B cell (primary cell): ENCODE measurements at regions not wholly inside any gene's neighbourhood (a gene's known extent, or its start where the extent isn't known, plus 50 kb on each side); places are given as distances from the start of the nearest gene placed in this dataset.
"Not testable (repeated sequence)": the region's sequence is repeated elsewhere in the genome, so short reads cannot be mapped to it uniquely, and the experiment has no call there.

ENCODE experiments used
- ATAC-seq: fragments of 200-7000 bp; cut with Tn5 transposase; one replicate; pipeline ENCODE4 v1.10.0; 2021; ENCODE audit warnings: low read depth, mild to moderate bottlenecking, moderate number of reproducible peaks, moderate library complexity
- CTCF ChIA-PET: fragments of 350-600 bp; sonication (Branson Sonifier 250); formaldehyde crosslinking; loops from one replicate; lab custom pipeline; 2021; ENCODE audit warnings: antibody characterized with exemption, inconsistent platforms; lab: Charles Lee
- POLR2A ChIA-PET: fragments of 350-600 bp; sonication (Branson Sonifier 250); formaldehyde crosslinking; loops from one replicate; lab custom pipeline; 2021; ENCODE audit warnings: antibody characterized with exemption; lab: Charles Lee
- DNase-seq: peaks from one replicate; pipeline ENCODE4 v3.0.0; 2013
- H2AFZ ChIP-seq: 2 replicates; pipeline ENCODE4 v1.6.1; 2012; ENCODE audit warnings: mild to moderate bottlenecking, low read depth, low read length; ENCODE audit not compliant: insufficient read depth, poor library complexity, severe bottlenecking
- H3K27ac ChIP-seq, 2 donors: 1 replicate in 1 of 2; 2 replicates in 1 of 2; pipeline ENCODE4 v1.5.1; 2012 to 2013; ENCODE audit warnings: low read length in 2 of 2, mild to moderate bottlenecking in 2 of 2, moderate library complexity in 1 of 2
- H3K27me3 ChIP-seq, 4 experiments: fragments of 200-600 bp in 1 of 4; sonication (generic) in 1 of 4; replicated peaks in 1 of 4; 1 replicate in 2 of 4; 2 replicates in 2 of 4; pipeline versions ENCODE4 v1.6.1 to v1.7.0; 2013 to 2016; ENCODE audit warnings: low read length in 3 of 4, mild to moderate bottlenecking in 2 of 4, mixed read lengths in 1 of 4, moderate library complexity in 1 of 4; ENCODE audit not compliant: insufficient read depth in 4 of 4, control insufficient read depth in 3 of 4; ENCODE audit errors: control extremely low read depth in 1 of 4
- H3K36me3 ChIP-seq, 2 experiments: replicated peaks in 1 of 2; 1 replicate in 1 of 2; 2 replicates in 1 of 2; pipeline versions ENCODE4 v1.6.1 to v1.7.1; 2013; ENCODE audit warnings: low read length in 1 of 2; ENCODE audit not compliant: insufficient read depth in 2 of 2, control insufficient read depth in 1 of 2; ENCODE audit errors: control extremely low read depth in 1 of 2, extremely low read depth in 1 of 2
- H3K4me1 ChIP-seq, 2 donors: fragments of 200-600 bp in 1 of 2; sonication (generic) in 1 of 2; 1 replicate in 1 of 2; 2 replicates in 1 of 2; pipeline versions ENCODE4 v1.5.1 to v1.6.1; 2013 to 2017; ENCODE audit warnings: low read length in 2 of 2; ENCODE audit not compliant: control insufficient read depth in 2 of 2, insufficient read depth in 2 of 2
- H3K4me2 ChIP-seq: replicated peaks from 2 replicates; pipeline ENCODE3; 2012; ENCODE audit warnings: mild to moderate bottlenecking, low read depth, low read length; ENCODE audit not compliant: poor library complexity, severe bottlenecking
- H3K4me3 ChIP-seq, 5 experiments: fragments of 200-600 bp in 1 of 5; sonication (generic) in 1 of 5; 1 replicate in 3 of 5; 2 replicates in 2 of 5; pipeline versions ENCODE4 v1.5.1 to v1.7.0; 2011 to 2016; ENCODE audit warnings: low read length in 4 of 5, mild to moderate bottlenecking in 4 of 5, low read depth in 2 of 5, control low read depth in 1 of 5, moderate library complexity in 1 of 5; ENCODE audit not compliant: insufficient read depth in 1 of 5; ENCODE audit errors: control extremely low read depth in 1 of 5, extremely low read depth in 1 of 5
- H3K79me2 ChIP-seq: fragments of 200-600 bp; sonication (generic); one replicate; pipeline ENCODE4 v1.6.0; 2016; ENCODE audit warnings: low read length; ENCODE audit not compliant: control insufficient read depth, insufficient read depth
- H3K9ac ChIP-seq: fragments of 200-600 bp; sonication (generic); 2 replicates; pipeline ENCODE4 v1.6.1; 2017; ENCODE audit warnings: mild to moderate bottlenecking, low read length, moderate library complexity
- H3K9me3 ChIP-seq, 3 donors: one replicate each; pipeline versions ENCODE4 v1.6.1 to v1.7.1; 2013; ENCODE audit warnings: low read length in 2 of 3; ENCODE audit not compliant: control insufficient read depth in 2 of 3, insufficient read depth in 1 of 3; ENCODE audit errors: control extremely low read depth in 1 of 3
- H4K20me1 ChIP-seq: 2 replicates; pipeline ENCODE4 v1.6.0; 2012; ENCODE audit warnings: mild to moderate bottlenecking, low read length; ENCODE audit not compliant: insufficient read depth, control insufficient read depth, poor library complexity, severe bottlenecking
- H3K27ac Mint-ChIP-seq: one replicate; pipeline ENCODE4 v1.8.0; 2021; ENCODE audit warnings: mixed read lengths
- H3K27me3 Mint-ChIP-seq: one replicate; pipeline ENCODE4 v1.8.0; 2021; ENCODE audit warnings: mixed read lengths
- H3K4me1 Mint-ChIP-seq: one replicate; pipeline ENCODE4 v1.8.0; 2021; ENCODE audit warnings: mixed read lengths
- H3K4me3 Mint-ChIP-seq: one replicate; pipeline ENCODE4 v1.8.0; 2021; ENCODE audit warnings: mixed read lengths
- H3K9me3 Mint-ChIP-seq: one replicate; pipeline ENCODE4 v1.8.0; 2022; ENCODE audit warnings: mixed read lengths; ENCODE audit not compliant: insufficient read depth
- CTCF ChIP-seq: fragments of 200-600 bp; IDR thresholded peaks from one replicate; pipeline ENCODE4 v1.8.0; 2022; ENCODE audit warnings: antibody characterized with exemption, mild to moderate bottlenecking
- EZH2 ChIP-seq: IDR thresholded peaks from 2 replicates; pipeline ENCODE4 v1.6.1; 2012; ENCODE audit warnings: borderline replicate concordance, low read depth, mild to moderate bottlenecking, moderate library complexity, low read length; ENCODE audit not compliant: insufficient read depth, poor library complexity, severe bottlenecking
- WGBS: methylation state at CpG from one replicate; pipeline ENCODE4 v1.1.5; 2013; ENCODE audit warnings: missing lambda C conversion rate; ENCODE audit not compliant: insufficient coverage; 5-methylcytosine and 5-hydroxymethylcytosine counted together
- intact Hi-C: fragments of 100-400 bp; cut with micrococcal nuclease; formaldehyde crosslinking; loops from one replicate; pipeline ENCODE4 v1.10.0; 2022

GRCh38 chr4:189600264-189600663 is 340.4 kb upstream of the FRG1 start:
- Histone ChIP-seq H3K4me2 (no peak overlapping the region), H3K36me3 (no peaks in the 10 kb centered on the region), H3K4me1 (no peaks in the 10 kb centered on the region), H3K27ac (no peak overlapping the region), H4K20me1 (no peaks in the 10 kb centered on the region), H3K27me3 (no peaks in the 10 kb centered on the region), H3K9ac (no peak overlapping the region), H3K4me3 (no peak overlapping the region), H3K79me2 (no peaks in the 10 kb centered on the region), H2AFZ (no peak overlapping the region), H3K9me3 (peaks cover 0 to 12% (median 0%) of the 10 kb centered on the region in 3 donors)
- CTCF ChIA-PET = no interaction called here
- DNase-seq (no peak), ATAC-seq (no peak)
- POLR2A ChIA-PET = no interaction called here
- WGBS = 84% methylated on average over 6 of the region's 6 CpGs
- Mint-ChIP-seq H3K9me3 (peaks cover 3% of the 10 kb centered on the region), H3K4me3 (no peak overlapping the region), H3K4me1 (no peaks in the 10 kb centered on the region), H3K27me3 (no peaks in the 10 kb centered on the region), H3K27ac (no peak overlapping the region)
- no peak for TF ChIP-seq EZH2
- TF ChIP-seq CTCF = no peak
- intact Hi-C loops = no loop called here

DNA sequence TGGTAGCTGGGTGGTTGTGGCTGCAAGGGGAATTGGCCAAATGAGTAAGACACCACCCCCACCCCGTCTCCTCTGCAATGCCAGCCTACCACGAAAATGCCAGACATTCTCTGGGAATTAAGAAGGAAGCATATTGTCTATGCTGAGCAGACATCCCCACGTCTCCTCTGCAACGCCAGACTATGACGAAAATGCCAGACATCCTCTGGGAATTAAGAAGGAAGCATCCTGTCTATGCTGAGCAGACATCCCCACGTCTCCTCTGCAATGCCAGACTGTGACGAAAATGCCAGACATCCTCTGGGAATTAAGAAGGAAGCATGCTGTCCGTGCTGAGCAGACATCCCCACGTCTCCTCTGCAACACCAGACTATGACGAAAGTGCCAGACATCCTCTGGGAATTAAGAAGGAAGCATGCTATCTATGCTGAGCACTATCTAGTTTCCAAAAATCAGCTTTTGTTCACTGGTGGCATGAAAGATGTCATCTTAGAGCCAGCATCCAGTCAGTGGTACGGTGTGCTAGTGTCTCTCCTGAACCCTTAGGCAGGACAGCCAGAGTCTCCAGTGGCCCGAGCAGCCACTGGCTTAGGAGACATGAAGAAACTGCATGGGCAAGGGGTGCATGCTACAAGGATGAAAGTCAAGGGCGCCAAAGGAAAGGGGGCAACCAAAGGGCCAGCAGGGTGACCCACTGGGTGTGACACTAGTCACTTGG is 339.8 kb upstream of the FRG1 start:
- H3K27me3 ChIP-seq = no peaks in the 10 kb centered on the region
- DNase-seq (no peak), ATAC-seq (no peak)
- intact Hi-C loops = no loop called here
- peaks cover 3% of the 10 kb centered on the region for H3K9me3 Mint-ChIP-seq
- H3K4me2 ChIP-seq = no peak overlapping the region
- ChIA-PET POLR2A (no interaction called here), CTCF (no interaction called here)
- H3K36me3 ChIP-seq = no peaks in the 10 kb centered on the region
- H3K4me3 Mint-ChIP-seq = no peak overlapping the region
- H3K9ac ChIP-seq = no peak overlapping the region
- 62% methylated on average over 10 of the region's 13 CpGs for WGBS
- no peaks in the 10 kb centered on the region for H3K4me1 ChIP-seq
- H3K4me3 ChIP-seq = no peak overlapping the region
- no peaks in the 10 kb centered on the region for H3K4me1 Mint-ChIP-seq
- peaks cover 0 to 12% (median 0%) of the 10 kb centered on the region in 3 donors for H3K9me3 ChIP-seq
- no peak for TF ChIP-seq EZH2
- no peak for TF ChIP-seq CTCF
- H3K79me2 ChIP-seq = no peaks in the 10 kb centered on the region
- H4K20me1 ChIP-seq = no peaks in the 10 kb centered on the region
- no peak overlapping the region for H3K27ac Mint-ChIP-seq
- no peak overlapping the region for H3K27ac ChIP-seq
- H2AFZ ChIP-seq = no peak overlapping the region
- no peaks in the 10 kb centered on the region for H3K27me3 Mint-ChIP-seq

DNA sequence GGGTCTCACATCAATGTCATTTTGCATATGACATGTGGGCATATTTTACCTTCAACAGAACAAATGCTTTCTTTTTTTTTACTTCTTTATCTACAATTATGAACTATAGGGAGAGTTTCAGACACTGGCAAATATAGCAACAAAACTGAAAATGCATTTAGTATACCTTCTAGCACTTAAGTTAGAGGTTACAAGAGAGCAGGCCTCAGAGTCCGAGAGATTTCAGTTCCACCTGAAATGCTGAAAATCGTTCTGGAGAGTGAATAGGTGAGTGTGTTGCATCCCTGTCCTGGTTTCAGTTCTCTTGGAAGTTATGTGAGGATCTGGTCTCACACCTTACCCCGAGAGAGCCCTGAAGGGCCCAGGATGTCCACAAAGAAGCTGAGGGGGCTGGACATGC is 337.8 kb upstream of the FRG1 start:
- CTCF ChIA-PET, H3K4me1 Mint-ChIP-seq, H3K9me3 ChIP-seq, H3K27ac ChIP-seq, H2AFZ ChIP-seq, H3K36me3 ChIP-seq, H3K9me3 Mint-ChIP-seq, POLR2A ChIA-PET, H3K4me3 ChIP-seq, H3K4me1 ChIP-seq, H3K79me2 ChIP-seq, H3K27ac Mint-ChIP-seq, DNase-seq, H3K4me2 ChIP-seq, intact Hi-C loops, H4K20me1 ChIP-seq, H3K27me3 ChIP-seq, ATAC-seq, H3K4me3 Mint-ChIP-seq, H3K9ac ChIP-seq, H3K27me3 Mint-ChIP-seq: not testable (repeated sequence)
- 94% methylated on average over 2 of the region's 3 CpGs for WGBS
